NK-92 treated with Interleukin-12 subunit alpha and Interleukin-12 subunit beta, amount 100 ng/mL, for 24 hours (cell line): ENCODE measurements at regions not wholly inside any gene's neighbourhood (a gene's known extent, or its start where the extent isn't known, plus 50 kb on each side); places are given as distances from the start of the nearest gene placed in this dataset.
"Not testable (repeated sequence)": the region's sequence is repeated elsewhere in the genome, so short reads cannot be mapped to it uniquely, and the experiment has no call there.

Experiments
- DNase-seq: peaks from one replicate; lab custom pipeline; 2025; lab: John Stamatoyannopoulos, UW

GRCh38 chr6:14569394-14569793, 451.8 kb downstream of the CD83 start:
- DNase-seq, result no peak

GRCh38 chr6:14569874-14570273, 452.3 kb downstream of the CD83 start:
- not testable (repeated sequence) for DNase-seq

GRCh38 chr6:14571001-14571400, 453.4 kb downstream of the CD83 start:
- no peak for DNase-seq

GRCh38 chr6:14571746-14572145, 454.2 kb downstream of the CD83 start:
- no peak for DNase-seq

DNA sequence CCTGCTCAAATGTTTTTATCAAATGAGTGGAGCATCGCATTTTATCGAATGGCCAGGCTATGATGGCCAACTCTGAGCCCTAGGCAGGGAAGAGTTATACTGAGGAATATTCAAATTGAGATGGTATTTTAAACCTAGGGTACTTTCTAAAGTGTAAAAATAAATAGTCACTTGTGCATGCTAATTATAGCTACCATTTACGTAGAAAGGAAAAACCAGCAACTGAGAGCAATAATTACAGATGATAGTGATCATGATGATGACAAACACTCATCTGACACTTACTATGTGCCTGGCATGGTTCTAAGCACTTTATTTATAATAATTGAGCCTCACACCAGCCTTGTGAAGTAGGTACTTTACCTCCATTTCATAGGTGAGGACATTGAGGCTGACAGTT, 455.7 kb downstream of the CD83 start:
- DNase-seq, result no peak

GRCh38 chr6:14573703-14574290, 456.2 kb downstream of the CD83 start:
- DNase-seq, result no peak

DNA sequence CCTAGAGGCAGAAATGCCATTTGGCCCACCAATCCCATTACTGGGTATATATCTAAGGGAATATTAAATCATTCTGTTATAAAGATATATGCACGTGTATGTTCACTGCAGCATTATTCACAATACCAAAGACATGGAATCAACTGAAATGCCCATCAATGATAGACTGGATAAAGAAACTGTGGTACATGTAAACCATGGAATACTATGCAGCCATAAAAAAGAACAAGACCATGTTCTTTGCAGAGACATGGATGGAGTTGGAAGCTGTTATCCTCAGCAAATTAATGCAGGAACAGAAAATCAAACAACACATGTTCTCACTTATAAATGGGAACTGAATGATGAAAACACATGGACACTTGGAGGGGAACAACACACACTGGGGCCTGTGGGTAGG, 458.4 kb downstream of the CD83 start:
- no peak for DNase-seq

DNA sequence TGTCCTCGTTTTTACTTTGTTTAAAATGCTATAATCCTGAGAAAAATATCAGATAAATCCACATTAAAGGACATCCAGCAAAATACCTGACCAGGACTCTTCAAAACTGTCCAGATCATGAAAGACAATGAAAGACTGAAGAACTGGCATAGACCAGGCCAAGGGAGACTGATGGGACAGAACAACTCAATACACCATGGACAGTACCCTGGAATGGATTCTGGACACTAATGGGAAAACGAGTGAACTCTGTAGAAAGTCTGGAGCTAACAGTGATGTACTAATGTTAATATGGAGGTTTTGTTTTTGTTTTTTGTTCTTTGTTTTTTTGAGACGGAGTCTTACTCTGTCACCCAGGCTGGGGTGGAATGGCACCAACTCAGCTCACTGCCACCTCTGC, 461.4 kb downstream of the CD83 start:
- DNase-seq, result no peak

- no peak for DNase-seq
These were observed 465.2 kb downstream of the CD83 start for GRCh38 chr6:14582749-14583148.

DNA sequence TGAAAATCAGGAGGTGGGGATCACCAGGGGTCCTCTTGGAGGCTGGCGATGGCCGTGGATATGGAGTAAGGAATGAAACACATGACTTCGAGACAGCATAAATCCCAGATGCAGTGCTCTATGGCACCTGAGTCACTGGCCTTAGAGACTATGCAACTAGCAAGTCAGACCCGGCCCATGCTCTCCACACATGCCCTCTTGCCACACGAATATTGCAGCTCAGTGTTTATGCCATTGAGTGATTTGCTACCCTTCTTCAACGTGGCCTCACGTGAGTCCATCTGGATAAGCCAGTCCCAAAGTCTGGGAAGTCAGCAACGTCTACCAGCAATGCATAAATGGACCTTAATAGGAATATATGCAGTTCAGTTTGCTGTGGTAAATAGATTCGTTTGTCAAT, 466.3 kb downstream of the CD83 start:
- no peak for DNase-seq

GRCh38 chr6:14584450-14584849, 466.9 kb downstream of the CD83 start:
- no peak for DNase-seq

GRCh38 chr6:14585689-14586088, 468.1 kb downstream of the CD83 start:
- DNase-seq, result no peak

DNA sequence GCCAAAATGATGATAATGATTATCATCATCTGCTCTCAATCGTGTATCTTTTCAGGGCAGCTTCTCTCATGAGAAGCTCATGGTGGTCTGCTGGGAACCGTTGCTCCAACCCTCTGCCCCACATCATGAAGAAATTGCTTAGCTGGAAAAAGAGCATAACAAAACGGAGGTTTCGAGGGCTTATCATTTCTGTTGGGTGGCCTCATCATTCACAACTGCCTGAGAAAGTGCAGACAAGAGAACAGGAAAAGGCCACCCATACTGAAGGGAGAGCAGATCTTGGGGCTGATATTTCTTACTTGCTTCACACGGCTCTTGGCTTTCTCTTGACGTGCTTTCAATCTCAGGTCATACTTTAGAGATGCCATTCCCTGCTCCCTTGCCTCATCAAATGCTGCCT, 471.6 kb downstream of the CD83 start:
- DNase-seq, result no peak

DNA sequence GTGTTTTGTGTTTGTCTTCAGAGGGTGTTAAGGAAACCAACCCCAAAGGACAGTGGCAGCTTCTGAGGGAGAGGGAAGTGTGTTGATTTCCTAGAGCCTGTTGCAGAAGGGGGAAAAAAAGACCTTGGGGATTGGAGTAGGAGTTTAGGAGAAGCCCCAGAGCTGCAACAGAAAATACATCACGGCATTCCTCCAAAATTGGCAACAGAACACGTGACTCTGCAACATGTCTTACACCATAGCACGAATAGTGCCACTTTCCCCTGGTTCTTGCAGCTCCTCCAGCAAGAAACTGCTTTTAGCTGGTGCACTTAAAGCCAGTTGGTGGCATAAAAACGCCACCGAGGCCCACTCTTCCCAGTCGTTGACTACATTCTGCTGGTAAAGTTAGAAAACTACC, 473.0 kb downstream of the CD83 start:
- DNase-seq, result no peak

DNA sequence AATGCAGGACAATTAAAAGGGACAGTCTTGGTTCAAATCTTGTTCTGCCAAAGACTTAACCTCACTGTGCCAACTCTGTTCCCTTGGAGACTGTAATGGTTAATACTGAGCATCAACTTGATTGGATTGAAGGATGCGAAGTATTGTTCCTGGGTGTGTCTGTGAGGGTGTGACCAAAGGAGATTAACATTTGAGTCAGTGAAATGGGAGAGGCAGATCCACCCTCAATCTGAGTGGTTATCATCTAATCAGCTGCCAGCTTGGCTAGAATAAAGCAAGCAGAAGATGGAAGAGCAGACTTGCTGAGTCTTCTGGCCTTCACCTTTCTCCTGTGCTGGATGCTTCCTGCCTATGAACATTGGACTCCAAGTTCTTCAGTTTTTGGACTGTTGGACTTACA, 474.4 kb downstream of the CD83 start:
- DNase-seq, result no peak

- DNase-seq, result no peak
These were observed 475.7 kb downstream of the CD83 start for GRCh38 chr6:14593286-14593685.

GRCh38 chr6:14595751-14596150, 478.2 kb downstream of the CD83 start:
- DNase-seq, result no peak

- peak; percentile 7 for DNase-seq
These were observed 478.8 kb downstream of the CD83 start for GRCh38 chr6:14596410-14596809.

GRCh38 chr6:14597090-14597489, 479.5 kb downstream of the CD83 start:
- no peak for DNase-seq

DNA sequence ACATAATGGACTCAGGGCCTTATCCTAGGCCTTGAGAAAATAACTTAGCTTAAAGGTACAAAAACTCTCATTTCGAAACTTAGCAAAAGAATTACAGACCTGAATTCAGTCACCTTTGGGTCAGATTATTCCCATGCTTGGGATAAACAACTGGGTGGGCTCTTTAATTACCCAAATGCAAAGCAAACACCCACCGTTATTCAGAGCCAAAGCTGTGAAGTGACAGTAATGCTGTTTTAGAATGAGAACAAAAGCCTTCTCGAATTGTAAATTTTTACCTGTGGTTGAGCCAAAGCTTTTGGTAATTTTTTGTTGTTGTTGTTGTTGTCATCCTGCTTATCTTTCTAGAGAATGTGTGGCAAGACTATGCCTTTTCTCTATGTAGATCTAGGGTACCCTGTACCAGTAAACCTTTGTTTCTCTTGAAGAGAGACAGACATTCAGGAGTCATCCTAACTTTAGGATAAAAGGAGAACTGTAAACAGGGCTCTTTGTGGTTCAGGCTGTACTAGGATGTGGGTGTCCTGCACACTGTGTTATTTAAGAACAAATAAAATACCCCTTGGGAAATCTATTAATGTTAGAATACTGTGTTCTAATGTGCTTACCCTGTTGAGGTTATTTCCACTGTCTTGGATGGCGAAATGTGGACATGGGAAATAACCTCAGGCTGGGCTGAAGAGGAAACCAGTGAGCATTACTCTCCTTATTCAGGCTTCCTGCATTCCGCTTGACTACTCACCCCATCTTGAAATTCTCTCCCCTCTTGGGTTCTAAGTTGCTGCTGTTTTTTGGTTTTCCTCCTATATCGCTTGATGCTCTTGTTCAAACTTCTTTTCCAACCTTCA, 480.7 kb downstream of the CD83 start:
- DNase-seq, result no peak

DNA sequence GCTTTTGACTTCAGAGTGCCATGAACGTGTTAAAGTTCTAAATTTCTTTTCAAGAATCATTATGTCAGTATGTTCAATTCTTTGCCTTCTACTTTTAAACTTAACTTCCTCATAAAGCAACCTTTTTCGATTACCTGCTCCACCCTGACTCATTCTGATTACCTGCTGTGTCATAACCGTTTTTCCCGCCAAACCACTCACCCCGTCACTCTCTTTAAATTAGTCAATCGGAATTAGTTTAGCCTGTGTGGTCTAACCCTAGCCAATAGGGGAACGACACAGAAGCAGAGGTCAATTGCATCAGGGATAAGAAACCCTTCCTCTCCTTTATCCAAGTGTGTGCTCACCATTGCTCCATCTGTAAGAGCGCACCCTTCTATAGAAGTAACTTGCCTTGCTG, 482.7 kb downstream of the CD83 start:
- not testable (repeated sequence) for DNase-seq

DNA sequence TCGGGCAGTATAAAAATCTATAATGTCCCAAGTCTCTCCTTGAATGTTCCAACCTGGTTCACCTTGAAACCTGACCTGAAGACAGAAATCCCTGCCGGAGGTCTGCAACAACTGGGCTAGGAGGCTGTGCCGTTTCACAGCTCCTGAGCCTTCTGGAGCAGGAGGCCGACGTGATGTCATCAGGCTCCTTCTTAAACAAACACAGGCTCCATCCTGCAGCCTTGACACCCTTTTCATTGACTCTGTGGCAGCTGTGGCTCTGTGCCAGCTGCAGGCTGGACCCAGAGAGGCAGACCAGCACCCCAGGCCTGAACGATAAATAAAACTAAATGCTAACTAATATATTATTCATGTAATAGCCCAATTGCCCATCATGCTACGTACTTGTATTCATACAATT, 483.9 kb downstream of the CD83 start:
- DNase-seq, result no peak

DNA sequence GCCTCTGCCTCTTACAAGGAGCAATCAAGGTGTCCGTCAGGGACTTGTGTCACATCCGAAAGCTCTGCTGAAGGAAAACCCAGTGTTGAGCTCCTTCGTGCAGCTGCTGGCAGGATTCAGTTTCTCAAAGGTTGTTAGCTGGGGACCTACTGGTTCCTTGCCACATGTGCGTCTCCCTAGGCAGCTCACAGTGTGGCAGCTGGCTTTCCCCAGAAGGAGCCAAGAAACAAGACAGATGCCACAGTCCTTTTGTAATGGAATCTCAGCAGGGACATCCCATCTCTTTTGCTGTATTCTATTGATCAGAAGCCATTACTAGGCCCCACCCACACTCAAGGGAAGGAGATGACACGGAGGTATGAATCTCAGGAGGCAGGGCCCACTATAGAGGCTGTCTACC, 488.8 kb downstream of the CD83 start:
- DNase-seq, result no peak

GRCh38 chr6:14610141-14610540, 492.6 kb downstream of the CD83 start:
- no peak for DNase-seq
